ENCODE measurements at regions not wholly inside any gene's neighbourhood (a gene's known extent, or its start where the extent isn't known, plus 50 kb on each side); places are given as distances from the start of the nearest gene placed in this dataset.

- DNase-seq: no peak
- Mint-ChIP-seq H3K27me3 (ENCODE audit: low read depth, poor library complexity) (no peaks in the 10 kb centered on the region), H3K9me3 (no peaks in the 10 kb centered on the region), H3K27ac (peak overlapping the region; percentile 34), H3K4me1 (peaks cover 33% of the 10 kb centered on the region), H3K36me3 (ENCODE audit: low read depth) (no peaks in the 10 kb centered on the region), H3K4me3 (no peak overlapping the region)
- TF ChIP-seq CTCF (IDR thresholded peaks at IDR 0.05): no peak
Measured at GRCh38 chr18:25516121-25516520, 164.2 kb upstream of the ZNF521 start.

GRCh38 chr18:25510096-25510495 is 158.1 kb upstream of the ZNF521 start:
- Mint-ChIP-seq H3K36me3 (ENCODE audit: low read depth) (no peaks in the 10 kb centered on the region), H3K4me3 (no peak overlapping the region), H3K27ac (no peak overlapping the region), H3K9me3 (no peaks in the 10 kb centered on the region), H3K27me3 (ENCODE audit: low read depth, poor library complexity) (peaks cover 3% of the 10 kb centered on the region), H3K4me1 (peaks cover 22% of the 10 kb centered on the region)
- no peak for DNase-seq
- no peak for TF ChIP-seq CTCF (IDR thresholded peaks at IDR 0.05)

GRCh38 chr18:25503567-25504081 is 151.7 kb upstream of the ZNF521 start:
- Mint-ChIP-seq H3K9me3 (peaks cover 6% of the 10 kb centered on the region), H3K4me3 (peak overlapping the region; percentile 76), H3K36me3 (ENCODE audit: low read depth) (no peaks in the 10 kb centered on the region), H3K27ac (no peak overlapping the region), H3K27me3 (ENCODE audit: low read depth, poor library complexity) (peaks cover under 1% of the 10 kb centered on the region), H3K4me1 (peaks cover 19% of the 10 kb centered on the region)
- no peak for TF ChIP-seq CTCF (IDR thresholded peaks at IDR 0.05)
- peak; percentile 19 for DNase-seq

DNA sequence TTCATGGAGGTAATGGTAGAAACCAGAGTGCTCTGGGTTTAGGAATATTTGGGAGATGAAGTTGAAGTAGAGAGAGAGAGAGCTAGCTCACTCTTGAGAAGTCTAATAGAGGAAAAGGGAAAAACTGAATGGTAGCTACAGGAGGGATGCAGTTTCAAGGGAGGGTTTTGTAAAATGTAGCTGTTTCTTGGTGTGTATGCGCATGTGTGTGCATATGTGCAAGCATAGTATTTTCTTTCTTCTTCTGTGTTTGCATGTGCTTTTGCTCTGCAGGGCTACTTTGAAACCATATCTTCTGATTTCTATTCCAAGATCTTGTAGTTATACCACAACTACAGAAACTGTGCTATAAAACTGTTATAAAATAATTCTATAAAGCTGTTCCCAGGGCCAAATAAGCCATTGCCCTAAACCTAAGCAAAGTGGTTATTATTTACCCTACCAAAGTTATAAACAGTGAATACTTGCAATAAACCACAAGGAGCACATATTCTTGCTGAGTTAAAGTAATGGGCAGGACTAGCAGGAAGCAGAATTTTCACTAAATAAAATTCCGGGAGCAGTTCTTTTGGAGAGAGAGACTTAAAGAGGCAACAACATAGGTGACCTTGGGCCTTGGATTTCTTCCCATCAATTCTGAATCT is 145.3 kb upstream of the ZNF521 start:
- no peak for TF ChIP-seq CTCF (IDR thresholded peaks at IDR 0.05)
- Mint-ChIP-seq H3K36me3 (ENCODE audit: low read depth) (peaks cover 8% of the 10 kb centered on the region), H3K4me3 (no peak overlapping the region), H3K27ac (no peak overlapping the region), H3K9me3 (peaks cover 38% of the 10 kb centered on the region), H3K27me3 (ENCODE audit: low read depth, poor library complexity) (no peaks in the 10 kb centered on the region), H3K4me1 (no peaks in the 10 kb centered on the region)
- no peak for DNase-seq

DNA sequence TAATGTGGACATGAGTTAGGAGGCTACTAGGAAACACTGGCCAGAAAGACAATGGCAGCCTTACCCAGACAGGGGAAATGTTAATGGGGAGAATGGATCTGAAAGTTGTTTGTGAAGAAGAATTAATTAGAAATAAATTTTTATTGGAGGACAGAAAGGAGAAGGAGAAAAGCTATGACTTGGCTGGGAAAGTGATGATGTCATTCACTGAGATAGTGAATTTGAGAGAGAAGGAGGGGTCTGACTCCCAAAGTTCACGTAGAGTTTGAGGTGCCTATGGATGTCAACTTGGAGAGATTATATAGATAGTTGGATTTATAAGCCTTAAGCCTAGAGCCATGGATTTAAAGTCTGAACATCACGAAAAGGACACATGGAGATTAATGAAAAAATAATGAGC is 144.6 kb upstream of the ZNF521 start:
- Mint-ChIP-seq H3K27me3 (ENCODE audit: low read depth, poor library complexity) (peaks cover 4% of the 10 kb centered on the region), H3K36me3 (ENCODE audit: low read depth) (peaks cover 8% of the 10 kb centered on the region), H3K4me3 (no peak overlapping the region), H3K27ac (no peak overlapping the region), H3K9me3 (peaks cover 39% of the 10 kb centered on the region), H3K4me1 (no peaks in the 10 kb centered on the region)
- no peak for TF ChIP-seq CTCF (IDR thresholded peaks at IDR 0.05)
- no peak for DNase-seq

- H3K4me1 Mint-ChIP-seq: peaks cover 4% of the 10 kb centered on the region
- H3K27me3 Mint-ChIP-seq (ENCODE audit: low read depth, poor library complexity): peaks cover 6% of the 10 kb centered on the region
Measured at GRCh38 chr18:25495606-25496005, 143.6 kb upstream of the ZNF521 start.

More at GRCh38 chr18:25495606-25496005, 143.6 kb upstream of the ZNF521 start:
- H3K9me3 Mint-ChIP-seq: peaks cover 39% of the 10 kb centered on the region
- no peak overlapping the region for H3K4me3 Mint-ChIP-seq
- DNase-seq: no peak
- H3K27ac Mint-ChIP-seq: no peak overlapping the region
- H3K36me3 Mint-ChIP-seq (ENCODE audit: low read depth): peaks cover 8% of the 10 kb centered on the region
- no peak for TF ChIP-seq CTCF (IDR thresholded peaks at IDR 0.05)
